HG03025 (cell line): ENCODE measurements at regions not wholly inside any gene's neighbourhood (a gene's known extent, or its start where the extent isn't known, plus 50 kb on each side); places are given as distances from the start of the nearest gene placed in this dataset.
"Not testable (repeated sequence)": the region's sequence is repeated elsewhere in the genome, so short reads cannot be mapped to it uniquely, and the experiment has no call there.

Experiments used
- ATAC-seq: cut with Tn5 transposase; IDR thresholded peaks from one replicate; pipeline ENCODE4 v1.9.1; 2021; ENCODE audit warnings: mild to moderate bottlenecking, moderate library complexity; ENCODE audit not compliant: unreplicated experiment, low FRiP score

GRCh38 chr1:101463195-101463594 is 226.4 kb downstream of the S1PR1 start:
- ATAC-seq: no peak

- no peak for ATAC-seq
These were observed 229.1 kb downstream of the S1PR1 start for GRCh38 chr1:101465941-101466340.

GRCh38 chr1:101474039-101474665 is 237.3 kb downstream of the S1PR1 start:
- ATAC-seq: no peak

- ATAC-seq: no peak
These were observed 239.7 kb downstream of the S1PR1 start for GRCh38 chr1:101476541-101476940.

GRCh38 chr1:101479945-101480344 is 243.1 kb downstream of the S1PR1 start:
- no peak for ATAC-seq

- ATAC-seq: no peak
These were observed 245.5 kb downstream of the S1PR1 start for GRCh38 chr1:101482306-101482705.

- ATAC-seq: no peak
These were observed 247.3 kb downstream of the S1PR1 start for GRCh38 chr1:101483982-101484688.

GRCh38 chr1:101484689-101485338 is 248.0 kb downstream of the S1PR1 start:
- no peak for ATAC-seq

- no peak for ATAC-seq
These were observed 248.9 kb downstream of the S1PR1 start for GRCh38 chr1:101485712-101486111.

- not testable (repeated sequence) for ATAC-seq
These were observed 255.3 kb downstream of the S1PR1 start for GRCh38 chr1:101492144-101492543.

GRCh38 chr1:101493920-101494319 is 257.1 kb downstream of the S1PR1 start:
- not testable (repeated sequence) for ATAC-seq

- no peak for ATAC-seq
These were observed 259.3 kb downstream of the S1PR1 start for GRCh38 chr1:101496109-101496508.

- no peak for ATAC-seq
These were observed 261.2 kb downstream of the S1PR1 start for GRCh38 chr1:101497881-101498559.

GRCh38 chr1:101504106-101504505 is 267.3 kb downstream of the S1PR1 start:
- not testable (repeated sequence) for ATAC-seq

- not testable (repeated sequence) for ATAC-seq
These were observed 268.4 kb downstream of the S1PR1 start for GRCh38 chr1:101505240-101505639.

- ATAC-seq: no peak
These were observed 269.8 kb downstream of the S1PR1 start for GRCh38 chr1:101506541-101507164.

- ATAC-seq: no peak
These were observed 270.7 kb downstream of the S1PR1 start for GRCh38 chr1:101507547-101507971.

- no peak for ATAC-seq
These were observed 272.1 kb downstream of the S1PR1 start for GRCh38 chr1:101508913-101509312.

GRCh38 chr1:101509370-101509769 is 272.6 kb downstream of the S1PR1 start:
- ATAC-seq: no peak

- no peak for ATAC-seq
These were observed 274.5 kb downstream of the S1PR1 start for GRCh38 chr1:101511202-101511891.
